H9 (cell line): ENCODE measurements at regions not wholly inside any gene's neighbourhood (a gene's known extent, or its start where the extent isn't known, plus 50 kb on each side); places are given as distances from the start of the nearest gene placed in this dataset.

Experiments used
- DNase-seq: peaks from one replicate; pipeline ENCODE4 v3.0.0-alpha.2; 2017
- H2AFZ ChIP-seq: one replicate; pipeline ENCODE4 v1.6.1; 2013; ENCODE audit warnings: mild to moderate bottlenecking, low read length, control low read depth, moderate library complexity
- H2AK5ac ChIP-seq: 2 replicates; pipeline ENCODE4 v1.6.1; 2013; ENCODE audit warnings: low read length, control low read depth, mixed read lengths; ENCODE audit not compliant: insufficient read length
- H2BK120ac ChIP-seq: one replicate; pipeline ENCODE4 v1.6.1; 2013; ENCODE audit warnings: low read depth, mild to moderate bottlenecking, low read length, control low read depth, inconsistent platforms; ENCODE audit not compliant: poor library complexity, severe bottlenecking
- H2BK12ac ChIP-seq: 2 replicates; pipeline ENCODE4 v1.6.1; 2013; ENCODE audit warnings: low read length, control low read depth, mixed read lengths, low read depth; ENCODE audit not compliant: insufficient read length
- H2BK15ac ChIP-seq: 2 replicates; pipeline ENCODE4 v1.6.1; 2013; ENCODE audit warnings: low read depth, low read length, control low read depth
- H2BK20ac ChIP-seq: one replicate; pipeline ENCODE4 v1.6.1; 2013; ENCODE audit warnings: low read depth, mild to moderate bottlenecking, low read length, control low read depth, inconsistent platforms; ENCODE audit not compliant: poor library complexity, severe bottlenecking
- H2BK5ac ChIP-seq: 2 replicates; pipeline ENCODE4 v1.6.1; 2013; ENCODE audit warnings: low read length, control low read depth, mixed read lengths; ENCODE audit not compliant: insufficient read length
- H3K14ac ChIP-seq: 2 replicates; pipeline ENCODE4 v1.6.1; 2013; ENCODE audit warnings: low read length, control low read depth; ENCODE audit not compliant: insufficient read depth
- H3K18ac ChIP-seq: 2 replicates; pipeline ENCODE4 v1.6.1; 2013; ENCODE audit warnings: low read depth, mild to moderate bottlenecking, mixed read lengths, low read length, control low read depth; ENCODE audit not compliant: insufficient read length
- H3K23ac ChIP-seq: 2 replicates; pipeline ENCODE4 v1.6.1; 2013; ENCODE audit warnings: low read length, control low read depth, mixed read lengths, low read depth; ENCODE audit not compliant: insufficient read length
- H3K23me2 ChIP-seq: 2 replicates; pipeline ENCODE4 v1.6.1; 2013; ENCODE audit warnings: low read depth, mild to moderate bottlenecking, mixed read lengths, low read length, control low read depth; ENCODE audit not compliant: insufficient read length, poor library complexity, severe bottlenecking
- H3K27ac ChIP-seq: 2 replicates; pipeline ENCODE4 v1.5.1; 2013; ENCODE audit warnings: low read length, control low read depth, mixed read lengths, low read depth; ENCODE audit not compliant: insufficient read length
- H3K27me3 ChIP-seq: 2 replicates; pipeline ENCODE4 v1.6.1; 2013; ENCODE audit warnings: low read length, control low read depth, inconsistent platforms; ENCODE audit not compliant: insufficient read depth
- H3K4ac ChIP-seq: 2 replicates; pipeline ENCODE4 v1.6.1; 2013; ENCODE audit warnings: low read depth, mild to moderate bottlenecking, control low read depth, inconsistent platforms, low read length, moderate library complexity
- H3K4me1 ChIP-seq: 2 replicates; pipeline ENCODE4 v1.6.1; 2013; ENCODE audit warnings: low read length, control low read depth, inconsistent platforms; ENCODE audit not compliant: insufficient read depth
- H3K4me2 ChIP-seq: 2 replicates; pipeline ENCODE4 v1.6.1; 2013; ENCODE audit warnings: low read length, control low read depth, mixed read lengths; ENCODE audit not compliant: insufficient read length, insufficient read depth
- H3K56ac ChIP-seq: 2 replicates; pipeline ENCODE4 v1.6.1; 2013; ENCODE audit warnings: low read depth, mild to moderate bottlenecking, mixed read lengths, low read length, control low read depth; ENCODE audit not compliant: insufficient read length
- H3K79me1 ChIP-seq: 2 replicates; pipeline ENCODE4 v1.6.1; 2013; ENCODE audit warnings: low read depth, mild to moderate bottlenecking, moderate library complexity, low read length, control low read depth, inconsistent platforms; ENCODE audit not compliant: insufficient read depth, poor library complexity, severe bottlenecking
- H3K79me2 ChIP-seq: 2 replicates; pipeline ENCODE4 v1.6.1; 2013; ENCODE audit warnings: low read length, control low read depth, inconsistent platforms; ENCODE audit not compliant: insufficient read depth
- H3K9ac ChIP-seq: 2 replicates; pipeline ENCODE4 v1.6.1; 2013; ENCODE audit warnings: low read length, control low read depth, mixed read lengths; ENCODE audit not compliant: insufficient read length; ENCODE audit errors: extremely low read depth
- H3K9me3 ChIP-seq: one replicate; pipeline ENCODE4 v1.6.1; 2013; ENCODE audit warnings: low read depth, low read length, inconsistent platforms; ENCODE audit not compliant: control insufficient read depth
- H3T11ph ChIP-seq: one replicate; pipeline ENCODE4 v1.6.1; 2013; ENCODE audit warnings: mild to moderate bottlenecking, low read length, control low read depth, inconsistent platforms
- H4K20me1 ChIP-seq: one replicate; pipeline ENCODE4 v1.6.1; 2013; ENCODE audit not compliant: control insufficient read depth, insufficient read length, insufficient read depth
- H4K5ac ChIP-seq: 2 replicates; pipeline ENCODE4 v1.6.1; 2013; ENCODE audit warnings: low read depth, mild to moderate bottlenecking, mixed read lengths, low read length, control low read depth; ENCODE audit not compliant: insufficient read length
- H4K8ac ChIP-seq: replicated peaks from 2 replicates; pipeline ENCODE4 v1.6.1; 2013; ENCODE audit warnings: low read length, control low read depth, mixed read lengths, low read depth; ENCODE audit not compliant: insufficient read length
- H4K91ac ChIP-seq: 2 replicates; pipeline ENCODE4 v1.6.1; 2013; ENCODE audit warnings: low read depth, mild to moderate bottlenecking, moderate library complexity, mixed read lengths, low read length, control low read depth; ENCODE audit not compliant: insufficient read length
- H3K27ac Mint-ChIP-seq, 3 experiments: 2 replicates in 2 of 3; 3 replicates in 1 of 3; pipeline ENCODE4 v1.8.0; 2020 to 2021; ENCODE audit warnings: mixed read lengths in 3 of 3, mild to moderate bottlenecking in 1 of 3, moderate library complexity in 1 of 3
- H3K27me3 Mint-ChIP-seq: 2 replicates; pipeline ENCODE4 v1.8.0; 2021; ENCODE audit warnings: low read depth, mild to moderate bottlenecking, moderate library complexity, mixed read lengths
- H3K36me3 Mint-ChIP-seq, 3 experiments: 2 replicates in 2 of 3; 3 replicates in 1 of 3; pipeline ENCODE4 v1.8.0; 2020 to 2021; ENCODE audit warnings: low read depth in 3 of 3, mixed read lengths in 3 of 3; ENCODE audit not compliant: insufficient read depth in 1 of 3
- H3K4me1 Mint-ChIP-seq, 2 experiments: 2 replicates each; pipeline ENCODE4 v1.8.0; 2020; ENCODE audit warnings: mixed read lengths in 2 of 2
- H3K4me3 Mint-ChIP-seq, 2 experiments: 2 replicates in 1 of 2; 3 replicates in 1 of 2; pipeline ENCODE4 v1.8.0; 2020 to 2021; ENCODE audit warnings: mild to moderate bottlenecking in 2 of 2, mixed read lengths in 2 of 2, moderate library complexity in 1 of 2
- H3K9me3 Mint-ChIP-seq, 2 experiments: 2 replicates in 1 of 2; 3 replicates in 1 of 2; pipeline ENCODE4 v1.8.0; 2020; ENCODE audit warnings: mild to moderate bottlenecking in 2 of 2, mixed read lengths in 2 of 2, moderate library complexity in 1 of 2
- CTCF ChIP-seq: fragments of 200-600 bp; sonication (generic); conservative IDR thresholded peaks from 3 replicates; pipeline ENCODE4 v1.8.0; 2021; ENCODE audit warnings: antibody characterized with exemption, mild to moderate bottlenecking
- WGBS: extraction: QIAGEN DNeasy Blood & Tissue Kit; methylation state at CpG from one replicate; pipeline ENCODE4 v1.1.7; 2013; ENCODE audit warnings: missing lambda C conversion rate, low lambda C conversion rate, mixed read lengths; ENCODE audit not compliant: insufficient read length; ENCODE audit errors: extremely low coverage; 5-methylcytosine and 5-hydroxymethylcytosine counted together

GRCh38 chr1:101520302-101520701 is 283.5 kb downstream of the S1PR1 start:
- H3T11ph ChIP-seq = no peak overlapping the region
- no peaks in the 10 kb centered on the region for H3K36me3 Mint-ChIP-seq
- H3K23ac ChIP-seq = no peak overlapping the region
- no peak overlapping the region for H3K18ac ChIP-seq
- no peak overlapping the region for H2BK20ac ChIP-seq
- H2BK12ac ChIP-seq = no peak overlapping the region
- H4K91ac ChIP-seq = no peak overlapping the region
- no peak overlapping the region for H3K9ac ChIP-seq
- DNase-seq = peak; percentile 53
- H3K4me1 ChIP-seq = no peaks in the 10 kb centered on the region
- no peaks in the 10 kb centered on the region for H3K9me3 ChIP-seq
- H3K27ac ChIP-seq = no peak overlapping the region
- peaks cover 2 to 3% of the 10 kb centered on the region in 2 experiments; a peak in 3 of 5 replicates for H3K9me3 Mint-ChIP-seq
- no peak overlapping the region for H2BK15ac ChIP-seq
- H2BK5ac ChIP-seq = no peak overlapping the region
- H3K23me2 ChIP-seq = no peaks in the 10 kb centered on the region
- no peaks in the 10 kb centered on the region for H3K4me1 Mint-ChIP-seq
- H4K5ac ChIP-seq = no peak overlapping the region
- H3K79me2 ChIP-seq = no peaks in the 10 kb centered on the region
- H3K27me3 Mint-ChIP-seq = no peaks in the 10 kb centered on the region
- no peaks in the 10 kb centered on the region for H3K79me1 ChIP-seq
- TF ChIP-seq CTCF = peak; percentile 91
- no peak overlapping the region for H3K56ac ChIP-seq
- H3K27ac Mint-ChIP-seq = no peak overlapping the region
- H2AFZ ChIP-seq = no peak overlapping the region
- no peak overlapping the region for H3K14ac ChIP-seq
- no peaks in the 10 kb centered on the region for H3K27me3 ChIP-seq
- no peak overlapping the region for H4K8ac ChIP-seq
- no peak overlapping the region for H3K4me3 Mint-ChIP-seq
- no CpG with 5 or more reads among the region's 4 CpGs for whole genome bisulfite sequencing
- no peak overlapping the region for H2AK5ac ChIP-seq
- H2BK120ac ChIP-seq = no peak overlapping the region
- H3K4ac ChIP-seq = no peak overlapping the region
- no peaks in the 10 kb centered on the region for H4K20me1 ChIP-seq
- no peak overlapping the region for H3K4me2 ChIP-seq
